BLaER1 (cell line): ENCODE measurements at regions not wholly inside any gene's neighbourhood (a gene's known extent, or its start where the extent isn't known, plus 50 kb on each side); places are given as distances from the start of the nearest gene placed in this dataset.
A peak's percentile ranks its signal among the peaks of the same experiment; 100 is the strongest.

Experiments
- H3K27ac ChIP-seq: shearing (Covaris generic); formaldehyde crosslinking; 2 replicates; pipeline ENCODE4 v1.8.1; 2022
- H3K27me3 ChIP-seq: shearing (Covaris generic); formaldehyde crosslinking; 2 replicates; pipeline ENCODE4 v1.8.1; 2022
- H3K36me3 ChIP-seq: shearing (Covaris generic); formaldehyde crosslinking; 2 replicates; pipeline ENCODE4 v1.8.1; 2022
- H3K4me1 ChIP-seq: shearing (Covaris generic); formaldehyde crosslinking; 2 replicates; pipeline ENCODE4 v1.8.1; 2022
- H3K4me2 ChIP-seq: shearing (Covaris generic); formaldehyde crosslinking; 2 replicates; pipeline ENCODE4 v1.8.1; 2022
- H3K4me3 ChIP-seq: shearing (Covaris generic); formaldehyde crosslinking; 2 replicates; pipeline ENCODE4 v1.8.1; 2022
- H3K9ac ChIP-seq: shearing (Covaris generic); formaldehyde crosslinking; 2 replicates; pipeline ENCODE4 v1.8.1; 2022
- H3K9me3 ChIP-seq: shearing (Covaris generic); formaldehyde crosslinking; 2 replicates; pipeline ENCODE4 v1.8.1; 2022
- H4K20me1 ChIP-seq: shearing (Covaris generic); formaldehyde crosslinking; 2 replicates; pipeline ENCODE4 v1.8.1; 2022
- Cebpa-rat ChIP-seq: shearing (Covaris generic); IDR thresholded peaks from 2 replicates; pipeline ENCODE4 v1.8.1; 2022

DNA sequence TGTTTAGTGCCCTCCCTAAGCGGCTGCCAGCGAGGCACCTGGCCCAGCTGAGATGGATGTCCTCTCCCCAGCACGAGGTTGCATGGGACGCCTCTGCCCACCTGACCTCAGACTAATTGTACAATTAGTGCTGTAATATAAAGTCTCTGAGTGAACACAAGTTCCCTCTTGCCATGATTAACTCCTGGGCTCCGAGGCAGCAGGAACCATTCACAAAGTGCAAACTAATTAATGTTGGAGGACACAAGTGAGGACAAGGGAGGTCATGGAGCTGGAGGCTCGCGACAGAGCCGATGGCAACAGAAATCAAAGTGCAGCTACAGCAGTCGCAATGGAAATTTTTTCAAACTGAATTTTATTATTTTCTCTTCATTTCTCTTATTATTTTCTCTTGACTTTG, 156.6 kb upstream of the ADARB2 start:
- H3K27ac ChIP-seq, result no peak overlapping the region
- no peaks in the 10 kb centered on the region for H4K20me1 ChIP-seq
- no peak for TF ChIP-seq Cebpa-rat
- no peak overlapping the region for H3K9ac ChIP-seq
- no peaks in the 10 kb centered on the region for H3K36me3 ChIP-seq
- H3K4me3 ChIP-seq, result no peak overlapping the region
- peaks cover 16% of the 10 kb centered on the region; the same call in 1 of the 2 replicates for H3K9me3 ChIP-seq
- H3K27me3 ChIP-seq, result no peaks in the 10 kb centered on the region
- H3K4me2 ChIP-seq, result no peak overlapping the region
- no peaks in the 10 kb centered on the region for H3K4me1 ChIP-seq

DNA sequence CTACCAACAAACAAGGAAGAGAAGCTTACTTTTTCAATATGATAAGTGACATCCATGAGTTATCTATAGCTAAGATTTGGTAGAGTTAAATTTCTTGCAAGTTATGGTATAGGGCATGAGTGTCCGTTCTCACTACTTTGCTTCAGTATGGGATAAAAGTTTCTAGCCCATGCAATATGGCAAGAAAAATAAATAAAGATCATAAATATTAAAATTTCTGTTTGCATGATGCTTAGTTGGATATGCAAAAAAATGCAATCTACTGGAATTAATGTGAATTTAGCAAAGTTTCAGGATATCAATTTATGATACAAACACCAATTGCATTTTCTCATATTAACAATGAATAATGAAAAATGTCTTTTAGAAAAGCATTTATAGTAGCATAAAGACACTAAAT, 148.7 kb upstream of the ADARB2 start:
- no peaks in the 10 kb centered on the region for H4K20me1 ChIP-seq
- no peak overlapping the region for H3K27ac ChIP-seq
- H3K36me3 ChIP-seq, result no peaks in the 10 kb centered on the region
- no peak overlapping the region for H3K4me3 ChIP-seq
- no peaks in the 10 kb centered on the region for H3K27me3 ChIP-seq
- no peak overlapping the region for H3K9ac ChIP-seq
- H3K4me1 ChIP-seq, result 0 out of 2 replicates have a peak, but pooled peaks cover 3% of the 10 kb centered on the region
- TF ChIP-seq Cebpa-rat, result no peak
- no peak overlapping the region for H3K4me2 ChIP-seq
- H3K9me3 ChIP-seq, result peaks cover 57% of the 10 kb centered on the region

DNA sequence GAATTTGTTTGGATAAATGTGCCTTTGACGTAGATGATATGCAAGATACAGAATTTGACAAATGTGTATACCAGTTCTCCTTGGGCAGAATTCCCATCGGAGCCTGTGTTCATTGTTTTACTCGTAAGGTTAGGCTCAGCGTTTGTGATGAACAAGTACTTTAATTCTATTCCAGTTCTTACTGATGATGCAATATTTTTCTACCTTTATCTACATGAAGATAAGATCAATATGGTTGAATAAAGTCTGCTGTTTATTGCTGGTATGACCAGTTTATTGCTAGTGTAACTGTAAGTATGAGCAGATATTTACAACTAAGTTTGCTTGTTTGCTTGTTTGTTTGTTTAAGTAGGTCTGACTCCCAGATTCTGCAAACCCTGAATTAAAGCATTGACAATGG, 145.4 kb upstream of the ADARB2 start:
- peaks cover 45% of the 10 kb centered on the region for H3K9me3 ChIP-seq

GRCh38 chr10:1882180-1882579, 144.9 kb upstream of the ADARB2 start:
- TF ChIP-seq Cebpa-rat, result no peak
- H3K9me3 ChIP-seq, result peaks cover 45% of the 10 kb centered on the region
- no peaks in the 10 kb centered on the region for H3K36me3 ChIP-seq
- H4K20me1 ChIP-seq, result no peaks in the 10 kb centered on the region
- no peak overlapping the region for H3K4me2 ChIP-seq
- H3K9ac ChIP-seq, result no peak overlapping the region
- H3K4me3 ChIP-seq, result no peak overlapping the region
- H3K27ac ChIP-seq, result no peak overlapping the region
- peaks cover 33% of the 10 kb centered on the region for H3K4me1 ChIP-seq
- H3K27me3 ChIP-seq, result no peaks in the 10 kb centered on the region

More for the DNA sequence above, 145.4 kb upstream of the ADARB2 start:
- Histone ChIP-seq H3K27me3 (no peaks in the 10 kb centered on the region), H3K36me3 (no peaks in the 10 kb centered on the region), H3K27ac (no peak overlapping the region), H3K4me3 (no peak overlapping the region), H3K4me2 (no peak overlapping the region), H4K20me1 (no peaks in the 10 kb centered on the region), H3K9ac (no peak overlapping the region), H3K4me1 (peaks cover 27% of the 10 kb centered on the region)
- no peak for TF ChIP-seq Cebpa-rat

GRCh38 chr10:1881636-1882035, 144.3 kb upstream of the ADARB2 start:
- peaks cover 38% of the 10 kb centered on the region for H3K4me1 ChIP-seq
- no peak overlapping the region for H3K9ac ChIP-seq
- no peak overlapping the region for H3K4me2 ChIP-seq
- no peaks in the 10 kb centered on the region for H3K27me3 ChIP-seq
- H3K4me3 ChIP-seq, result no peak overlapping the region
- no peak for TF ChIP-seq Cebpa-rat
- peaks cover 42% of the 10 kb centered on the region for H3K9me3 ChIP-seq
- H3K27ac ChIP-seq, result no peak overlapping the region
- H3K36me3 ChIP-seq, result no peaks in the 10 kb centered on the region
- H4K20me1 ChIP-seq, result no peaks in the 10 kb centered on the region

GRCh38 chr10:1874533-1874932, 137.2 kb upstream of the ADARB2 start:
- Histone ChIP-seq H3K27ac (peak overlapping the region; percentile 58), H3K4me1 (peaks cover 95% of the 10 kb centered on the region), H4K20me1 (no peaks in the 10 kb centered on the region), H3K4me2 (peak overlapping the region; percentile 21; the same call in 1 of the 2 replicates), H3K9ac (no peak overlapping the region), H3K9me3 (peaks cover 52% of the 10 kb centered on the region), H3K36me3 (peaks cover 8% of the 10 kb centered on the region; the same call in 1 of the 2 replicates), H3K4me3 (no peak overlapping the region), H3K27me3 (no peaks in the 10 kb centered on the region)
- TF ChIP-seq Cebpa-rat, result no peak

- no peaks in the 10 kb centered on the region for H4K20me1 ChIP-seq
- no peaks in the 10 kb centered on the region for H3K27me3 ChIP-seq
- 0 out of 2 replicates have a peak overlapping the region, but pooled peaks have one; percentile 21 for H3K4me2 ChIP-seq
- TF ChIP-seq Cebpa-rat, result no peak
- peaks cover 99% of the 10 kb centered on the region for H3K4me1 ChIP-seq
- H3K9ac ChIP-seq, result no peak overlapping the region
- H3K27ac ChIP-seq, result peak overlapping the region; percentile 58
- peaks cover 8% of the 10 kb centered on the region; the same call in 1 of the 2 replicates for H3K36me3 ChIP-seq
- H3K9me3 ChIP-seq, result peaks cover 59% of the 10 kb centered on the region
- H3K4me3 ChIP-seq, result no peak overlapping the region
Measured at GRCh38 chr10:1873661-1874315, 136.5 kb upstream of the ADARB2 start.

DNA sequence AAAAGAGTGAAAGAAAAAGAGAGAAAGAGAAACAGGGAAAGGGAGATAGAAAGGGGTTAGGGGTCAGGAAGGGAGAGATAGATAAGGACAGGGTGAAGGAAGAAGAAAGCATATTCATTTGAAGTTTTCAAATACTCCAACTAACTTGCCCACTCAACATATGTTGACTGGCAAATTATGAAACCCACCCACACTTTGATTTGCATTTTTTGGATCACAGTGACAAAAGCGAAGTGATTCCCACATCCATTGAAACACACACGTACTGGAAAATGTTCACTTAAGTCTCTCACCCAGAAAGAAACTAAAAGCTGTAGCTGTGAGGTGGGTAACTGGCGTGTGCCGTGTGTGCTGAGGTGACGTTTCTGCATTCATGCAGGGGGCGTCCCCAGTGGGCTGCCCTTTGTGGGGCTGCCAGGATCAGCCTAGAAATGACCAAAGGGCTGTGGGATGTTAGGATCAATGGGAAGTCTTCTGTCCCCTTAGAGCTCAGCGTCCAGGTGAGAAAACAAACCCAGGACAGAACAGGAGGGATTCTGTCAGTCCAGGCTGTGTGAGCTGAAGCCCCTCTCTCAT, 134.9 kb upstream of the ADARB2 start:
- Histone ChIP-seq H3K4me1 (peaks cover 93% of the 10 kb centered on the region), H3K4me3 (no peak overlapping the region), H3K4me2 (peak overlapping the region; percentile 61), H3K27me3 (no peaks in the 10 kb centered on the region), H3K9ac (no peak overlapping the region), H3K27ac (peak overlapping the region; percentile 67), H3K9me3 (peaks cover 66% of the 10 kb centered on the region), H4K20me1 (no peaks in the 10 kb centered on the region), H3K36me3 (peaks cover 8% of the 10 kb centered on the region; the same call in 1 of the 2 replicates)
- TF ChIP-seq Cebpa-rat, result no peak

- Histone ChIP-seq H3K4me3 (no peak overlapping the region), H3K27me3 (no peaks in the 10 kb centered on the region), H3K9ac (no peak overlapping the region; the same call in 1 of the 2 replicates), H3K27ac (peak overlapping the region; percentile 67), H3K36me3 (peaks cover 6% of the 10 kb centered on the region; the same call in 1 of the 2 replicates), H3K4me1 (peaks cover 88% of the 10 kb centered on the region), H3K9me3 (peaks cover 68% of the 10 kb centered on the region), H4K20me1 (no peaks in the 10 kb centered on the region), H3K4me2 (peak overlapping the region; percentile 61)
- TF ChIP-seq Cebpa-rat, result no peak
Measured at GRCh38 chr10:1870491-1870890, 133.2 kb upstream of the ADARB2 start.

DNA sequence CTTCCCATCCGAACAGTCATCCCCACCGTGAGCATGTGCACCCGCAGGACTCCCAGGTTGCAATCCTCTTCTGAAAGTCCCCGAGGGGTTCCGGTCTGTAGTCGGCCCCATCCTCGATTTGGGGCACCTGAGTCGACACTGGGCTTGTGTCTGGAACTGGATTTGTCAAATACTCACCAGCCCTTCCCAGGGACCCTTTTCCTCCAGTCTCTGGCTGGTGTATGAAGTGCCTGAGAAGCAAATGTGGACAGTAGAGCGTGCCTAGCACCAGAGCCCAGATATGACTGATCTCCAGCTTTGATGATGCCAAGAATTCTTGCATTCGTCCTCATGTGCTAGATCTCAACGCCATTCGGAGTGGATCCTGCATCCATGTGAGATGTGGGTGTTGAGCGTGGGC, 132.5 kb upstream of the ADARB2 start:
- H3K4me1 ChIP-seq, result peaks cover 88% of the 10 kb centered on the region
- H3K36me3 ChIP-seq, result no peaks in the 10 kb centered on the region; the same call in 1 of the 2 replicates
- peak overlapping the region; percentile 67 for H3K27ac ChIP-seq
- H3K9me3 ChIP-seq, result peaks cover 68% of the 10 kb centered on the region
- H3K4me3 ChIP-seq, result no peak overlapping the region
- no peak for TF ChIP-seq Cebpa-rat
- H3K27me3 ChIP-seq, result no peaks in the 10 kb centered on the region
- H4K20me1 ChIP-seq, result no peaks in the 10 kb centered on the region
- H3K9ac ChIP-seq, result no peak overlapping the region
- H3K4me2 ChIP-seq, result peak overlapping the region; percentile 61; the same call in 1 of the 2 replicates
